ENCODE measurements at regions not wholly inside any gene's neighbourhood (a gene's known extent, or its start where the extent isn't known, plus 50 kb on each side); places are given as distances from the start of the nearest gene placed in this dataset.
A peak's percentile ranks its signal among the peaks of the same experiment; 100 is the strongest.

DNA sequence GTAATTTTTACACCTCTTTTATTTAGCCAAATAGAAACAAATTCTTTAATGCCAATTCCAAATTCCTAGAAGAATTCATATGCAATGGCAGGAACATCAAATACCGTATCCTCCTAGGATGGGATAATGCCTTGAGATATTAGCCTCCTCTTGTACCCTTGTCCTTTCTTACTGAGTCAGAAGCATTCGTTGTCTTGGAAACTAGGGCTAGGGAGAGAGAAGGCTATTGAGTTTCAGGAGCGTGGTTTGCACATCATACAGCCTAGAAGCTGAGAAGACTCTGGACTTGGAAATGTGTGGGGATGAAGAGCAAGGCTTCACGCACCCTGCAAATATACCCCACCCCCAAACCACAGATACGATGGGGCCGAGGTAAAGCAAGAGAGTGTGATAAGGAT, 300.7 kb downstream of the SP3 start:
- H3K9me3 ChIP-seq (ENCODE audit: low read depth) = no peaks in the 10 kb centered on the region
- Mint-ChIP-seq H3K4me3 (no peak overlapping the region), H3K9me3 (no peaks in the 10 kb centered on the region), H3K27ac (peak overlapping the region; percentile 39), H3K36me3 (no peaks in the 10 kb centered on the region), H3K27me3 (ENCODE audit: insufficient read depth, low read depth) (peaks cover 4% of the 10 kb centered on the region), H3K4me1 (peaks cover 58% of the 10 kb centered on the region)
- no peaks in the 10 kb centered on the region for H3K36me3 ChIP-seq
- no peak for DNase-seq (ENCODE audit: low spot score)
- H4K20me1 ChIP-seq (ENCODE audit: low read depth) = no peaks in the 10 kb centered on the region
- H3K4me2 ChIP-seq = no peak overlapping the region
- H2AFZ ChIP-seq (replicated peaks) = no peak overlapping the region
- H3K4me3 ChIP-seq = no peak overlapping the region
- H3K27ac ChIP-seq = no peak overlapping the region
- TF ChIP-seq EZH2phosphoT487 (IDR thresholded peaks at IDR 0.05) (no peak), EZH2 (IDR thresholded peaks at IDR 0.05) (no peak)
- TF ChIP-seq, protein P1, sequence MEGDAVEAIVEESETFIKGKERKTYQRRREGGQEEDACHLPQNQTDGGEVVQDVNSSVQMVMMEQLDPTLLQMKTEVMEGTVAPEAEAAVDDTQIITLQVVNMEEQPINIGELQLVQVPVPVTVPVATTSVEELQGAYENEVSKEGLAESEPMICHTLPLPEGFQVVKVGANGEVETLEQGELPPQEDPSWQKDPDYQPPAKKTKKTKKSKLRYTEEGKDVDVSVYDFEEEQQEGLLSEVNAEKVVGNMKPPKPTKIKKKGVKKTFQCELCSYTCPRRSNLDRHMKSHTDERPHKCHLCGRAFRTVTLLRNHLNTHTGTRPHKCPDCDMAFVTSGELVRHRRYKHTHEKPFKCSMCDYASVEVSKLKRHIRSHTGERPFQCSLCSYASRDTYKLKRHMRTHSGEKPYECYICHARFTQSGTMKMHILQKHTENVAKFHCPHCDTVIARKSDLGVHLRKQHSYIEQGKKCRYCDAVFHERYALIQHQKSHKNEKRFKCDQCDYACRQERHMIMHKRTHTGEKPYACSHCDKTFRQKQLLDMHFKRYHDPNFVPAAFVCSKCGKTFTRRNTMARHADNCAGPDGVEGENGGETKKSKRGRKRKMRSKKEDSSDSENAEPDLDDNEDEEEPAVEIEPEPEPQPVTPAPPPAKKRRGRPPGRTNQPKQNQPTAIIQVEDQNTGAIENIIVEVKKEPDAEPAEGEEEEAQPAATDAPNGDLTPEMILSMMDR (IDR thresholded peaks at IDR 0.05) = no peak
- no peaks in the 10 kb centered on the region for H3K79me2 ChIP-seq (ENCODE audit: low read depth)
- H3K27me3 ChIP-seq = no peaks in the 10 kb centered on the region
- H3F3A ChIP-seq (ENCODE audit: low read depth) = peaks cover 14% of the 10 kb centered on the region
- no peak overlapping the region for H3K9ac ChIP-seq
- H3K4me1 ChIP-seq = peaks cover 56% of the 10 kb centered on the region

DNA sequence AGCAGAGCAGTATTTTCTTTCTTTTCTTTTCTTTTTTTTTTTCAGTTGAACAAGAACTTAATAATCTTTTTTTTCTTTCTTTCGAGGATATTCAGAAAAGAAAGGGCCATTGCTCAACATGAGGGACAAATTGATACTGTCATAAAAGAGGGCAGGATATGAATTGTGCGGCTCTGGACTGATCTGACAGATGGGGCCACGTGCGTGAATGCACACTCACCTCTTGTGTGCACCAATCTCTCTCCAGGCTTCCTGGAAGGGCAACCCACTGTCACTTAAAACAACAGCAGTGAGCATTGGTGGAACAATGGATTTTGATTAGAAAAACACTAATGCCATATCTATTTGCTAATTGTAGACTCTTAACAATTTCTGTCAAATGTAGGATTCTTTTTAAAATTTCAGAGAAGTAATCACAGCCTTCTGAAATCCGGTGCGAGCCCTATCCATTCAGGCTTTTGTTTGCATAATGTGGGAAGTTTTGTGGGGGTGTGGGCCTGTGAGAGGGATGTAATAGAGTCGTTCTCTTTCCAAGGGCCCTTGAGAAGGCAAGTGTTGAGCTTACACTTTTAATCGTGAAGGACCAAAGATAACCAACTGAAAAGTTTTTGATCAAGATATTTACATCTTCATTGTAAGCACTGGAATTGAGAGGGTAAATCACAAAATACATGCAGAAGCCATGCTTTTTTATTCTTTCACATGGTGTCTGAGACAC, 298.8 kb downstream of the SP3 start:
- H3K27ac ChIP-seq = no peak overlapping the region
- no peak overlapping the region for H3K4me3 ChIP-seq
- peaks cover 43% of the 10 kb centered on the region for H3K4me1 ChIP-seq
- peak overlapping the region; percentile 49 for H3K4me2 ChIP-seq
- Mint-ChIP-seq H3K9me3 (no peaks in the 10 kb centered on the region), H3K4me3 (no peak overlapping the region), H3K4me1 (peaks cover 43% of the 10 kb centered on the region), H3K27me3 (ENCODE audit: insufficient read depth, low read depth) (peaks cover 4% of the 10 kb centered on the region), H3K36me3 (no peaks in the 10 kb centered on the region), H3K27ac (peak overlapping the region; percentile 61)
- no peak for DNase-seq (ENCODE audit: low spot score)
- H3K36me3 ChIP-seq = no peaks in the 10 kb centered on the region
- no peaks in the 10 kb centered on the region for H4K20me1 ChIP-seq (ENCODE audit: low read depth)
- no peaks in the 10 kb centered on the region for H3F3A ChIP-seq (ENCODE audit: low read depth)
- peak overlapping the region; percentile 23 for H2AFZ ChIP-seq (replicated peaks)
- no peak overlapping the region for H3K9ac ChIP-seq
- TF ChIP-seq EZH2 (IDR thresholded peaks at IDR 0.05) = no peak
- TF ChIP-seq, protein P1 (IDR thresholded peaks at IDR 0.05) = no peak
- TF ChIP-seq EZH2phosphoT487 (IDR thresholded peaks at IDR 0.05) = no peak
- no peaks in the 10 kb centered on the region for H3K79me2 ChIP-seq (ENCODE audit: low read depth)
- H3K9me3 ChIP-seq (ENCODE audit: low read depth) = no peaks in the 10 kb centered on the region
- no peaks in the 10 kb centered on the region for H3K27me3 ChIP-seq

DNA sequence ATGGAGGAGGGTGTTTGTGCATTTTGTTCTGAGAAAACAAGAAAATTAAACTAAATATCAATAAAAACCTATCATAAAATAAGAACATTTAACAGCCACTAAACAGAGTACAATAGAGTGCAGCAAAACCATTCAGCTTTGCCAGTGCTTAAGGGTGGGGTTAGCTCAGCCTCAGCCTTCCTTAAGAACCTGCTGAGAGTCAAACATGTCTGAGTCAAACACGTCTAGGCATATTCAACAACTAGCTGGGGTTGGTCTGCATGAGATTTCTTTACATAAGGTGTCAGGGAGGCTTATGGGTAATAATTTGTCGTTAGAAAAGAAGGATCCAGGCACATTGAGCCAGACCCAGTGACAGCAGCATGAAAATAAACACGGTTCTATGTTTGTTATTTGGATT, 298.2 kb downstream of the SP3 start:
- Histone ChIP-seq H3K4me2 (peak overlapping the region; percentile 49), H2AFZ (replicated peaks) (no peak overlapping the region), H3K79me2 (ENCODE audit: low read depth) (no peaks in the 10 kb centered on the region), H3K9me3 (ENCODE audit: low read depth) (no peaks in the 10 kb centered on the region), H3K4me1 (peaks cover 38% of the 10 kb centered on the region), H3K9ac (no peak overlapping the region), H3K27me3 (no peaks in the 10 kb centered on the region), H4K20me1 (ENCODE audit: low read depth) (no peaks in the 10 kb centered on the region), H3F3A (ENCODE audit: low read depth) (no peaks in the 10 kb centered on the region), H3K27ac (no peak overlapping the region), H3K36me3 (no peaks in the 10 kb centered on the region), H3K4me3 (no peak overlapping the region)
- Mint-ChIP-seq H3K4me3 (no peak overlapping the region), H3K9me3 (no peaks in the 10 kb centered on the region), H3K27ac (no peak overlapping the region), H3K27me3 (ENCODE audit: insufficient read depth, low read depth) (peaks cover 4% of the 10 kb centered on the region), H3K4me1 (peaks cover 43% of the 10 kb centered on the region), H3K36me3 (no peaks in the 10 kb centered on the region)
- DNase-seq (ENCODE audit: low spot score) = peak; percentile 44
- TF ChIP-seq, protein P1 (IDR thresholded peaks at IDR 0.05) = no peak
- TF ChIP-seq EZH2 (IDR thresholded peaks at IDR 0.05) (no peak), EZH2phosphoT487 (IDR thresholded peaks at IDR 0.05) (no peak)

Data from neural progenitor cell (in vitro differentiated cells).